ENCODE measurements at regions not wholly inside any gene's neighbourhood (a gene's known extent, or its start where the extent isn't known, plus 50 kb on each side); places are given as distances from the start of the nearest gene placed in this dataset.

DNA sequence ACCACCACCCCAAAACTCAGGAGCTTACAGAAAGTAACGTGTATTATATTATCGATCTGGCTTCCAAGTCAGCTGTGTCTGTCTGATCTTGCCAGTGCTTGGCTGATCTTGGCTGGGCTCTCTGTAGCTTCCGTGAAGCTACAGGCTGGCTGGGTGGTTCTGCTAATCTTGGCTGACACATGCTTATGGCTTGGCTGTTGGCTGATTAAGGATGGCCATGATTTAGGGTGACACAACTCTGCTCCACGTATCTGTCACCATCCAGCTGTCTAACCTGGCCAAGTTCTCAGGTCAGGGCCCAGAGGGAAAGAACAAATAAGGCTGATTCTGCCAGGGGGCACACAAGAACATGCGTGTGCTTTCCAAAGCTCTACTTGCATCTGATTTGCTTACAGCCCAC lies 64.7 kb upstream of the PRL start:
- TF ChIP-seq CTCF (optimal IDR thresholded peaks at IDR 0.05 in 1 of 3, IDR thresholded peaks at IDR 0.05 in 1 of 3, conservative IDR thresholded peaks at IDR 0.05 in 1 of 3; ENCODE audit: extremely low read depth in 1 of 3, insufficient read depth in 2 of 3, low read length in 3 of 3), result no peak
- TF ChIP-seq EZH2 (IDR thresholded peaks at IDR 0.05; ENCODE audit: low read length), result no peak
